Tibial artery (tissue), 4 donors: ENCODE measurements at regions not wholly inside any gene's neighbourhood (a gene's known extent, or its start where the extent isn't known, plus 50 kb on each side); places are given as distances from the start of the nearest gene placed in this dataset.
"Not testable (repeated sequence)": the region's sequence is repeated elsewhere in the genome, so short reads cannot be mapped to it uniquely, and the experiment has no call there.

Experiments
- DNase-seq, 2 donors: peaks; one replicate each; pipeline ENCODE4 v3.0.0-alpha.2; 2019
- H3K27ac ChIP-seq, 2 donors: fragments of 200-600 bp; sonication (generic) in 1 of 2; 1 replicate in 1 of 2; 2 replicates in 1 of 2; pipeline ENCODE4 v1.5.1; 2018 to 2019; ENCODE audit warnings: mild to moderate bottlenecking in 1 of 2
- H3K27me3 ChIP-seq, 2 donors: fragments of 200-600 bp; sonication (generic) in 1 of 2; one replicate each; pipeline versions ENCODE4 v1.5.1 to v1.6.0; 2016 to 2019
- H3K36me3 ChIP-seq, 3 donors: fragments of 200-600 bp; sonication (generic) in 2 of 3; one replicate each; pipeline ENCODE4 v1.5.1; 2016 to 2019; ENCODE audit warnings: mild to moderate bottlenecking in 2 of 3
- H3K4me1 ChIP-seq, 4 donors: fragments of 200-600 bp; sonication (generic) in 2 of 4; 1 replicate in 3 of 4; 2 replicates in 1 of 4; pipeline ENCODE4 v1.5.1; 2016 to 2019
- H3K4me3 ChIP-seq, 2 donors: fragments of 200-600 bp; sonication (generic) in 1 of 2; 1 replicate in 1 of 2; 2 replicates in 1 of 2; pipeline ENCODE4 v1.5.1; 2018 to 2019; ENCODE audit warnings: mild to moderate bottlenecking in 2 of 2
- H3K9me3 ChIP-seq, 3 donors: fragments of 200-600 bp; sonication (generic) in 1 of 3; one replicate each; pipeline ENCODE4 v1.5.1; 2016 to 2019
- intact Hi-C: fragments of 100-400 bp; cut with DNase I; formaldehyde crosslinking; loops from one replicate; pipeline ENCODE4 v1.15.0; 2023; ENCODE audit warnings: low total_unique reads
- TF ChIP-seq, protein P1 (sequence below), 2 experiments: fragments of 200-600 bp in 1 of 2; fragments of 450-650 bp in 1 of 2; IDR thresholded peaks; one replicate each; pipeline ENCODE4 v1.5.1; 2017 to 2019; ENCODE audit warnings: antibody characterized with exemption in 2 of 2, mild to moderate bottlenecking in 1 of 2, moderate library complexity in 1 of 2

DNA sequence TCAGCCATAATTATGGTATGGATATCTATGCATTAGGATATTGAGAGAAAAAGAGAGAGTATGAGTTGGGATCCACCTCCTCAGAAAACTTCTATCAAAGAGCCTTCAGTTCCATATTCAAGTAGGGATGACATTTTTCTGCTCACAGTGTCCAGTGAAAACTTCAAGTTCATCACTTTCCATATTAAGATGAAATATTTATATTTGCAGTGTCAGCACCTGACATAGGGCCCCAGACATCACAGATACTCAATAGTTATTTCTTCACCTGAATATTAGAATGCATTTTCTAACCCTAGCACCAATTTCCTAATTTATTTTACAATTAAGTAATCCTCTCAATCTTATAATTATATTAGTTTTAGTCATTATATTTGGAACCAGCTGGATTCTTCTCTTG, 318.0 kb upstream of the MGAT4C start:
- TF ChIP-seq, protein P1, sequence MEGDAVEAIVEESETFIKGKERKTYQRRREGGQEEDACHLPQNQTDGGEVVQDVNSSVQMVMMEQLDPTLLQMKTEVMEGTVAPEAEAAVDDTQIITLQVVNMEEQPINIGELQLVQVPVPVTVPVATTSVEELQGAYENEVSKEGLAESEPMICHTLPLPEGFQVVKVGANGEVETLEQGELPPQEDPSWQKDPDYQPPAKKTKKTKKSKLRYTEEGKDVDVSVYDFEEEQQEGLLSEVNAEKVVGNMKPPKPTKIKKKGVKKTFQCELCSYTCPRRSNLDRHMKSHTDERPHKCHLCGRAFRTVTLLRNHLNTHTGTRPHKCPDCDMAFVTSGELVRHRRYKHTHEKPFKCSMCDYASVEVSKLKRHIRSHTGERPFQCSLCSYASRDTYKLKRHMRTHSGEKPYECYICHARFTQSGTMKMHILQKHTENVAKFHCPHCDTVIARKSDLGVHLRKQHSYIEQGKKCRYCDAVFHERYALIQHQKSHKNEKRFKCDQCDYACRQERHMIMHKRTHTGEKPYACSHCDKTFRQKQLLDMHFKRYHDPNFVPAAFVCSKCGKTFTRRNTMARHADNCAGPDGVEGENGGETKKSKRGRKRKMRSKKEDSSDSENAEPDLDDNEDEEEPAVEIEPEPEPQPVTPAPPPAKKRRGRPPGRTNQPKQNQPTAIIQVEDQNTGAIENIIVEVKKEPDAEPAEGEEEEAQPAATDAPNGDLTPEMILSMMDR (IDR thresholded peaks at IDR 0.05), result no peak
- no peaks in the 10 kb centered on the region for H3K36me3 ChIP-seq
- H3K27ac ChIP-seq, result no peak overlapping the region
- H3K9me3 ChIP-seq, result no peaks in the 10 kb centered on the region
- intact Hi-C loops, result no loop called here
- H3K4me1 ChIP-seq, result peaks cover 0 to 3% (median 0%) of the 10 kb centered on the region in 4 donors
- no peaks in the 10 kb centered on the region for H3K27me3 ChIP-seq
- no peak overlapping the region for H3K4me3 ChIP-seq
- no peak for DNase-seq

DNA sequence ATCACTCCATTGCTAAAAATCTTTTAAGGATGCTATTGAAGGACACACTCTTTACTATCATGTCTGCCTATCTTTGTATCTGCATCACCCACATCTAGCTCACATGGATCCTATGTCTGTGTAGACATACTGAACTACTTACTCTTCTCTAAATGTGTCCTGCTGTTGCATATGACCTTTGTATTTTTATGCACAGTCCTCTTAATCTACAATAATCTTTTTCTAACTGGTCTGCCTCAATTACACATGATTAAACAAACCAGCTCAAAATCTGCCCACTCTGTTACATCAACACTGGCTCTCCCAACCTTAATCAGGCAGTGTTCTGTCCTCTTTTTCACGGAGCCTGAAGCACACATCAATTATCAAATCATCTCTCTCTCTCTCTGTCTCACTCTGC, 316.3 kb upstream of the MGAT4C start:
- H3K27me3 ChIP-seq, result no peaks in the 10 kb centered on the region
- no peak for DNase-seq
- no peaks in the 10 kb centered on the region for H3K36me3 ChIP-seq
- no peak overlapping the region for H3K4me3 ChIP-seq
- no peak overlapping the region for H3K27ac ChIP-seq
- intact Hi-C loops, result no loop called here
- TF ChIP-seq, protein P1 (IDR thresholded peaks at IDR 0.05), result no peak
- peaks cover 0 to 6% (median 0%) of the 10 kb centered on the region in 4 donors for H3K4me1 ChIP-seq
- H3K9me3 ChIP-seq, result peaks cover 0 to 9% (median 0%) of the 10 kb centered on the region in 3 donors

DNA sequence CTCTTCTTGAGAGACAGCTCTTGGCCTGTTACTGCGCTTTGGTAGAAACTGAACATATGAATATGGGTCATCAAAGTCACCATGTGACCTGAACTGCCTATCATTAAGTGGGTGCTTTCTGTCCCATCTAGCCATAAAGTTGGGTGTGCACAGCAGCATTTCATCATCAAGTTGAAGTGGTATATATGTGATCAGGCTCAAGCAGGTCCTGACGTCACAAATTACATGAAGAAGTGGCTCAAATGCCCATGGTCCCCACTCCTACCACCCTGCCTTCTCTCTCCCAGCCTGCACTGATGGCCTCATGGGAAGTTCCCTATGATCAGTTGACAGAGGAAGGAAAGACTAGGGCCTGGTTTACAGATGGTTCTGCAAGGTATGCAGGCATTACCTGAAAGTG, 308.8 kb upstream of the MGAT4C start:
- H3K4me3 ChIP-seq, result no peak overlapping the region
- H3K36me3 ChIP-seq, result no peaks in the 10 kb centered on the region
- intact Hi-C loops, result no loop called here
- H3K27me3 ChIP-seq, result no peaks in the 10 kb centered on the region
- peaks cover 0 to 6% (median 0%) of the 10 kb centered on the region in 4 donors for H3K4me1 ChIP-seq
- TF ChIP-seq, protein P1 (IDR thresholded peaks at IDR 0.05), result no peak
- peaks cover 0 to 9% (median 8%) of the 10 kb centered on the region in 3 donors for H3K9me3 ChIP-seq
- DNase-seq, result no peak
- H3K27ac ChIP-seq, result no peak overlapping the region

DNA sequence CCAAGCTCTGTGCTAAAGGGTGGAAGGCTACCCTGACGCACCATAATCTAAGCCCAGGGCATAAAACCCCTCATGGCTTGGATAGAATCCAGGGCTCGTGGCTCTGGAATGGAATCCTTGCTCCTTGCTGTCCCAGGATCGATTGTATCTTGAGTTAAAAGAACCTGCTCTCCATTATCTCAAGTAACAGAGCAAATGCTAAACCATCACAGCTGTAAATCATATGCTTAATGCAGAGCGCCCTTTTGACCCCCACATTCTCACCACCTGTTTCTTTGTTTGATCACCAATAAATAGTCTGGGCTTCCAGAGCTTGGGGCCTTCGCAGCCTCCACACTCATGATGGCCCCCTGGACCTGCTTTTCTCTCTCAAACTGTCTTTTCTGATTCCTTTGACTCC, 299.3 kb upstream of the MGAT4C start:
- H3K9me3 ChIP-seq, H3K36me3 ChIP-seq, H3K27ac ChIP-seq, H3K27me3 ChIP-seq, DNase-seq, intact Hi-C loops, H3K4me3 ChIP-seq: not testable (repeated sequence)
- H3K4me1 ChIP-seq, result peaks cover 0 to 15% (median 2%) of the 10 kb centered on the region in 4 donors

DNA sequence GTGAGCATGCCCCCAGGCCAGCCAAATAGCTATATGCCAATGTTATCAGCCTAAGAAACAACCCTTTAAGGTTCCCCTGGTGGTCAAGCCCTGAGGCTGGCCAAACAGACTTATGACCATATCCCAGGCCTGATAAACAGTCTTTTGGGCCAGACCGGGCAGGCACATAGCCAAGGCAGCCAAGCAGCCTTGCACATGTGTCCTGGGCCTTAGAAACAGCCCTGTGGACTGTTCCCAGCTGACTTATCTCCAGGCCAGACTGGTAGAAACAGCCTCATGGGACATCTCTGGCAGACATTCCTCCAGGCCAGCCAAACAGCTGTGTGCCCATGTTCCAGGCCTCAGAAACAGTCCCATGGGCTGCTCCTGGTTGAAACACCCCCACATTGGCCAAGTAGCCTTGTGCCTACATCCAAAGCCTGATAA, 295.0 kb upstream of the MGAT4C start:
- peak overlapping the region; percentile 72 to 81 for H3K27ac ChIP-seq
- intact Hi-C loops, result no loop called here

More for the DNA sequence above, 295.0 kb upstream of the MGAT4C start:
- DNase-seq, result peak; percentile 88 to 96
- Histone ChIP-seq H3K36me3 (no peaks in the 10 kb centered on the region), H3K4me3 (no peak overlapping the region), H3K9me3 (no peaks in the 10 kb centered on the region), H3K27me3 (no peaks in the 10 kb centered on the region), H3K4me1 (peaks cover 0 to 19% (median 3%) of the 10 kb centered on the region in 4 donors)
- TF ChIP-seq, protein P1 (IDR thresholded peaks at IDR 0.05), result peak; percentile 36 to 55
